ENCODE measurements at regions not wholly inside any gene's neighbourhood (a gene's known extent, or its start where the extent isn't known, plus 50 kb on each side); places are given as distances from the start of the nearest gene placed in this dataset.

GRCh38 chr12:46670636-46671035 lies 155.2 kb downstream of the SLC38A4 start (continued):
- TF ChIP-seq NFE2L2 (conservative IDR thresholded peaks at IDR 0.05; ENCODE audit: low read length), result no peak
- no peak for TF ChIP-seq FOSB (CRISPR knock-in tag; IDR thresholded peaks at IDR 0.05)

GRCh38 chr12:46669720-46670119 lies 156.1 kb downstream of the SLC38A4 start:
- CTCF ChIA-PET, result interaction anchor here (0.5 to 1.2 kb wide), 3 partner anchors 8 to 510 kb away, joined by 3 to 4 read pairs (median 3); no protein-coding TSS in a partner anchor
- H3K4me2 ChIP-seq, result no peak overlapping the region
- ATAC-seq, result no peak
- no peak overlapping the region for H3K4me3 ChIP-seq
- peaks cover 23% of the 10 kb centered on the region for H3K4me1 ChIP-seq
- no peak for DNase-seq (ENCODE audit: low read depth in 1 of 2, low spot score in 1 of 2)
- TF ChIP-seq HOXA7 (CRISPR knock-in tag; IDR thresholded peaks at IDR 0.05) (no peak), SMC3 (IDR thresholded peaks at IDR 0.05) (no peak), EHMT2 (IDR thresholded peaks at IDR 0.05; ENCODE audit: low read depth) (no peak), RNF2 (IDR thresholded peaks at IDR 0.05; ENCODE audit: borderline replicate concordance, low read depth) (no peak), E2F6 (IDR thresholded peaks at IDR 0.05; ENCODE audit: borderline replicate concordance, low read depth) (no peak), BCL3 (IDR thresholded peaks at IDR 0.05) (no peak), ELK1 (IDR thresholded peaks at IDR 0.05; ENCODE audit: low read depth, low read length) (no peak), MAZ (IDR thresholded peaks at IDR 0.05; ENCODE audit: borderline replicate concordance, low read depth, low read length) (no peak), CHD2 (IDR thresholded peaks at IDR 0.05; ENCODE audit: low read length, partially characterized antibody) (no peak), ZC3H11A (IDR thresholded peaks at IDR 0.05) (no peak), SREBF2 (IDR thresholded peaks at IDR 0.05) (no peak), KDM1A (IDR thresholded peaks at IDR 0.05; ENCODE audit: low read depth) (no peak), ESRRA (IDR thresholded peaks at IDR 0.05; ENCODE audit: borderline replicate concordance, low read length) (no peak), HES2 (IDR thresholded peaks at IDR 0.05) (no peak), FOSL2 (IDR thresholded peaks at IDR 0.05) (no peak), FOSL2 (CRISPR knock-in tag; IDR thresholded peaks at IDR 0.05) (no peak), ZSCAN20 (CRISPR knock-in tag; IDR thresholded peaks at IDR 0.05) (no peak), CBX8 (IDR thresholded peaks at IDR 0.05) (no peak), NPAS2 (CRISPR knock-in tag; IDR thresholded peaks at IDR 0.05; ENCODE audit: borderline replicate concordance) (no peak), RAD21 (conservative IDR thresholded peaks at IDR 0.05 in 1 of 2, IDR thresholded peaks at IDR 0.05 in 1 of 2) (no peak)
- no peak for FAIRE-seq
- H3K27ac ChIP-seq, result no peak overlapping the region; a peak in 1 of 6 replicates
- no peaks in the 10 kb centered on the region for H3K9me3 ChIP-seq
- POLR2A ChIA-PET, result no interaction called here
- 48% methylated on average over 2 of the region's 2 CpGs for WGBS (ENCODE audit: missing lambda C conversion rate)

- CTCF ChIA-PET, result interaction anchor here (1.8 kb wide), 1 partner anchor 10 kb away, joined by 5 read pairs; no protein-coding TSS in a partner anchor
- peaks cover 33% of the 10 kb centered on the region for H3K4me1 ChIP-seq
- no peak overlapping the region for H3K4me3 ChIP-seq
- H3K27ac ChIP-seq, result no peak overlapping the region
- DNase-seq (ENCODE audit: low read depth in 1 of 2, low spot score in 1 of 2) (no peak), ATAC-seq (no peak), FAIRE-seq (no peak)
- H3K9me3 ChIP-seq, result no peaks in the 10 kb centered on the region
- TF ChIP-seq REST (IDR thresholded peaks at IDR 0.05) (no peak), EHF (CRISPR knock-in tag; IDR thresholded peaks at IDR 0.05) (no peak), ZFP36 (IDR thresholded peaks at IDR 0.05; ENCODE audit: borderline replicate concordance, partially characterized antibody) (no peak), EP300 (IDR thresholded peaks at IDR 0.05) (no peak), ZC3H11A (IDR thresholded peaks at IDR 0.05) (no peak), NFE2L2 (conservative IDR thresholded peaks at IDR 0.05; ENCODE audit: low read length) (no peak), HMGXB4 (CRISPR knock-in tag; IDR thresholded peaks at IDR 0.05; ENCODE audit: borderline replicate concordance) (no peak), EHMT2 (IDR thresholded peaks at IDR 0.05; ENCODE audit: low read depth) (no peak), HEYL (CRISPR knock-in tag; IDR thresholded peaks at IDR 0.05) (no peak)
- H3K4me2 ChIP-seq, result no peak overlapping the region
- POLR2A ChIA-PET, result no interaction called here
Measured at GRCh38 chr12:46667551-46667950, 158.2 kb downstream of the SLC38A4 start.

Measured in A549 (cell line).